GM06990 (cell line): ENCODE measurements at regions not wholly inside any gene's neighbourhood (a gene's known extent, or its start where the extent isn't known, plus 50 kb on each side); places are given as distances from the start of the nearest gene placed in this dataset.

Experiments
- DNase-seq: peaks from one replicate; pipeline ENCODE4 v3.0.0-alpha.2; 2011; ENCODE audit not compliant: insufficient read length; ENCODE audit errors: extremely low read depth
- H3K27me3 ChIP-seq: replicated peaks from 2 replicates; pipeline ENCODE4 v1.6.0; 2011; ENCODE audit warnings: low read length; ENCODE audit not compliant: control insufficient read depth, insufficient read depth
- H3K36me3 ChIP-seq: 2 replicates; pipeline ENCODE4 v1.5.1; 2011; ENCODE audit warnings: low read length; ENCODE audit not compliant: control insufficient read depth, insufficient read depth
- H3K4me3 ChIP-seq: replicated peaks from 2 replicates; pipeline ENCODE4 v1.5.1; 2011; ENCODE audit warnings: low read depth, mild to moderate bottlenecking, control low read depth, low read length
- TF ChIP-seq, protein P1 (sequence below): IDR thresholded peaks from 2 replicates; pipeline ENCODE4 v1.5.1; 2011; ENCODE audit warnings: low read length, control low read depth, mild to moderate bottlenecking, inconsistent platforms; ENCODE audit not compliant: insufficient read depth, poor library complexity, severe bottlenecking

DNA sequence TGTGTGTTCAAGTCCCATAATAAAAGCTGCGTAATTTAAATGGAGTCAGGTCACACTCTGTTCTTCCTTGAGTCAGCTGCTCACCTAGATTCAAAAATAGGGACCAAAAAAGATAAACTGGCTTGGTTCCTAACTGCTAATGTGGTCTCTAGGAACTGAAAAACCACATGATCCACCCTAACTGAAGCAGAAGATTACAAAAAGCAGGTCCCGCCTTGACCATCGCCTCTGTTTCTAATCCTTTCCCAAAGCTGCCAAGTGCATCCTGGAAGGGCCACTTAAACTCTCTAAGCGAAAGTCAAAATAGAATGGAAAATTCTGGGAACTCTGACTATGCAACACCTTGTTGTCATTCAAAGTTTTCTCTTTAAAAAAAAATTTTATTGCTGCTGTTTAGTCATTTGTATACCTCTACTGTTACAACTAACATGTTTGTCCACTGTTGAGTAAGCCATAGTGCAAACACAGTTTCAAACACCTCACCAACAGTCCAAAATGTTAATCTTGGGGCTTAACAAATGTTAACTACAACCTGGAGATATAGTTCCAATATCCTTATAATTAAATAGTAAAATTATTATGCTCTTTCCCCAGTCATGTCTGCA, 88.9 kb upstream of the THBS1 start:
- Histone ChIP-seq H3K27me3 (no peaks in the 10 kb centered on the region), H3K36me3 (no peaks in the 10 kb centered on the region), H3K4me3 (no peak overlapping the region)
- no peak for DNase-seq
- TF ChIP-seq, protein P1, sequence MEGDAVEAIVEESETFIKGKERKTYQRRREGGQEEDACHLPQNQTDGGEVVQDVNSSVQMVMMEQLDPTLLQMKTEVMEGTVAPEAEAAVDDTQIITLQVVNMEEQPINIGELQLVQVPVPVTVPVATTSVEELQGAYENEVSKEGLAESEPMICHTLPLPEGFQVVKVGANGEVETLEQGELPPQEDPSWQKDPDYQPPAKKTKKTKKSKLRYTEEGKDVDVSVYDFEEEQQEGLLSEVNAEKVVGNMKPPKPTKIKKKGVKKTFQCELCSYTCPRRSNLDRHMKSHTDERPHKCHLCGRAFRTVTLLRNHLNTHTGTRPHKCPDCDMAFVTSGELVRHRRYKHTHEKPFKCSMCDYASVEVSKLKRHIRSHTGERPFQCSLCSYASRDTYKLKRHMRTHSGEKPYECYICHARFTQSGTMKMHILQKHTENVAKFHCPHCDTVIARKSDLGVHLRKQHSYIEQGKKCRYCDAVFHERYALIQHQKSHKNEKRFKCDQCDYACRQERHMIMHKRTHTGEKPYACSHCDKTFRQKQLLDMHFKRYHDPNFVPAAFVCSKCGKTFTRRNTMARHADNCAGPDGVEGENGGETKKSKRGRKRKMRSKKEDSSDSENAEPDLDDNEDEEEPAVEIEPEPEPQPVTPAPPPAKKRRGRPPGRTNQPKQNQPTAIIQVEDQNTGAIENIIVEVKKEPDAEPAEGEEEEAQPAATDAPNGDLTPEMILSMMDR, result no peak

GRCh38 chr15:39493424-39494067, 87.3 kb upstream of the THBS1 start:
- Histone ChIP-seq H3K27me3 (no peaks in the 10 kb centered on the region), H3K36me3 (no peaks in the 10 kb centered on the region), H3K4me3 (no peak overlapping the region)
- no peak for DNase-seq
- TF ChIP-seq, protein P1, result no peak

DNA sequence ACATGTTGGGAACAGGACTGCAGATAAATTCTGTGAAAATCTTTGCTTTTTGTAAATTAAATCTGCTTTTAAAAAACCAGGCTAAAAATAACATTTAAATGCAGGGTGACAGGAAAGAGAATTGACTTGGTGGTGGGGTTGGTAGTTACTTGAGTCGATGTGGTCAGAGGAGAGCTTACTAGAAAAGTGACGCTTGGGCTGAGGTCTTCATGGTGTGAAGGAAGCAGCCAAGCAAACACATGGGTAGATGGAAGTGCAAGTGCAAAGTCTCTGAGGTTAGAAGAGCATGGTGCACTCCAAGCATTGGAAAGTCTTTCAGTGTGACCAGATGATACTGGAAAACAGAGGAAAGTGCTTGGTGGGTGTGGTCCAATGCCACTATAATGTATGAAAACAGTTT, 86.4 kb upstream of the THBS1 start:
- H3K36me3 ChIP-seq, result no peaks in the 10 kb centered on the region
- H3K27me3 ChIP-seq, result no peaks in the 10 kb centered on the region
- no peak for DNase-seq
- TF ChIP-seq, protein P1, result no peak
- H3K4me3 ChIP-seq, result no peak overlapping the region

DNA sequence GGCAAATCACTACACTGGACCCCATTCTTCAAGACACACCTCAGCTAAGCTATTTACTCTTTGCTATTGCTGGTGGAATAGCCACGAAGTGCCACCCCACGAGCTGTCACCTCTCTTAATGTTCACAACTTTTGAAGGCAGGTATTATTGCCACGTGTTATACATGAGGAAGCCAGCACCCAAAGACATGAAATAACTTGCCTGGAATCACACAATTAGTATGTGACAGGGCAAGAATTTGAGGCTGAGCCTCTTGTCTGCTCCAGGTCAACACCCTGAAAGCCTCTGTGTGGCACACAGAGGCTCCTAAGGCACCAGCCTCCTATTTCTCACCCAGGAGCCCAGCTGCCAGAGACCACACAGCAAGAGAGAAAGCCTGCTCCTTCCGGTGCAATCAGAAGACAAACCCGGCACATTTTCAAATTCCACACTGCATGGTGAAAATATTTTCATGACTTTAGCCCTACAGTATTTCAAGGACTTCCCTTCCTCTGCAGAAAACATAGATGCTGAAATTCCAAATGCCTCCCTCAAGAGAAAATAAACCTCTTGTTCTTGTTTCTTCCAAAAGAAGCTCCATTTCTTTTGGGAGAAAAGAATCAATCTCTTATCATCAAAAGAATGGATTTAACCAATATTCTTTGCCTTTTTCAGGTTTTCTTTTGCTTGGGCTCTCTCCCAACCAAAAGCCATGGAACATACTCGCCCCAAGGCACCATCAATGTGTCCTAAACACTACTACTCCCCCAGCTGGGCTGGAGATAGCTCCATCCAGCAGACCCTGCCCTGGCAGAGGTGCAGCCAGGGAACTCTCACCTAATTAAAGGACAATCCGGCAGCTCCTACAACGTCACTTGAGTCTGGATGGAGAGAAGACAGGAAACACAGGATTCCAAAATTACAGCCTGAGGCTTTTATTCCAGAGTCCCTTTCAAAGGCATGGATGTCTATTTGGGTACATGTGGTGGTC, 84.7 kb upstream of the THBS1 start:
- TF ChIP-seq, protein P1, result no peak
- H3K27me3 ChIP-seq, result no peaks in the 10 kb centered on the region
- no peak for DNase-seq
- no peak overlapping the region for H3K4me3 ChIP-seq
- no peaks in the 10 kb centered on the region for H3K36me3 ChIP-seq

- Histone ChIP-seq H3K36me3 (no peaks in the 10 kb centered on the region), H3K4me3 (no peak overlapping the region), H3K27me3 (no peaks in the 10 kb centered on the region)
- TF ChIP-seq, protein P1, result no peak
- DNase-seq, result no peak
Measured at GRCh38 chr15:39497016-39497758, 83.7 kb upstream of the THBS1 start.
